8988T (cell line): ENCODE measurements at regions not wholly inside any gene's neighbourhood (a gene's known extent, or its start where the extent isn't known, plus 50 kb on each side); places are given as distances from the start of the nearest gene placed in this dataset.
"Not testable (repeated sequence)": the region's sequence is repeated elsewhere in the genome, so short reads cannot be mapped to it uniquely, and the experiment has no call there.

ENCODE experiments used
- DNase-seq: peaks from one replicate; pipeline ENCODE4 v3.0.0; 2011

DNA sequence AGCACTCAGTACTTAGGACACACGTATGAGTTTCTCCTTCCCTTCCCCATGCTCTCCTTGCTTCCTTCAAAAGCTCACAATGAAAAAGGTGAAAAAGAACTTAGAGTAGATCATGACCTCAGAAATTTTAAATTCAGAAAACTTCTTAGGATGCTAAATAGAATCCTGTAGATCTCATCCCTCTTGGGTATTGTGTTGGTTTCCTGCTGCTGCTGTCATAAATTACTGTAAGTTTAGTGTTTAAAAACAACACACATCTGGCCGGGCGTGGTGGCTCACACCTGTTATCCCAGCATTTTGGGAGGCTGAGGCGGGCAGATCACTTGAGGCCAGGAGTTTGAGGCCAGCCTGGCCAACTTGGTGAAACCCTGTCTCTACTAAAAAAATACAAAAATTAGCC lies 106.9 kb downstream of the SOCS6 start:
- DNase-seq = not testable (repeated sequence)

DNA sequence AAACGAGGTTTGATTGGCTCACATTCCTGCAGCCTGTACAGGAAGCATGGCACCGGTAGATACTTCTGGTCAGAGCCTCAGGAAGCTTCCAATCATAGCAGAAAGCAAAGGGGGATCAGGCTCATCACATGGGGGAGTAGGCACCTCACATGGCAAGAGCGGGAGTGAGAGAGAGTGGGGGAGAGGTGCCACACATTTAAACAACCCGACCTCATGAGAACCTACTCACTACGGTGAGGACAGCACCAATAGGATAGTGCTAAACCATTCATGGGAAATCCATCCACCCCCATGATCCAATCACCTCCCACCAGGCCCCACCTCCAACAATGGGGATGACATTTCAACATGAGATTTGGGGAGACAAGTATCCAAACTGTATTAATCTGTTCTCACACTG lies 105.8 kb downstream of the SOCS6 start:
- DNase-seq = no peak

GRCh38 chr18:70390371-70391090 lies 101.7 kb downstream of the SOCS6 start:
- no peak for DNase-seq

DNA sequence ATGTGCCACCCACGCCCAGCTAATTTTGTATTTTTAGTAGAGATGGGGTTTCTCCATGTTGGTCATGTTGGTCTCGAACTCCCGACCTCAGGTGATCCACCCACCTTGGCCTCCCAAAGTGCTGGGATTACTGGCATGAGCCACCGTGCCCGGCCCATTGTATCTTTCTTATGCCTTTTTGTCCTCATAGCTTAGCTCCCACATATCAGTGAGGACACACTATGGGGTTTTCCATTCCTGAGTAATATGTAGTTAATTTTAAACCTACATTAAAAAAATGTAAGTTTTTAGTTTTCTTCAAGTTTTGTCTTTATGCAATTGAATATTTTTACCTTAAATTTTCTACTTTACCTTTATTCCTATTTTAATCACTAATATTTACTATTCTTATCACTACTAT lies 100.2 kb downstream of the SOCS6 start:
- DNase-seq = not testable (repeated sequence)

DNA sequence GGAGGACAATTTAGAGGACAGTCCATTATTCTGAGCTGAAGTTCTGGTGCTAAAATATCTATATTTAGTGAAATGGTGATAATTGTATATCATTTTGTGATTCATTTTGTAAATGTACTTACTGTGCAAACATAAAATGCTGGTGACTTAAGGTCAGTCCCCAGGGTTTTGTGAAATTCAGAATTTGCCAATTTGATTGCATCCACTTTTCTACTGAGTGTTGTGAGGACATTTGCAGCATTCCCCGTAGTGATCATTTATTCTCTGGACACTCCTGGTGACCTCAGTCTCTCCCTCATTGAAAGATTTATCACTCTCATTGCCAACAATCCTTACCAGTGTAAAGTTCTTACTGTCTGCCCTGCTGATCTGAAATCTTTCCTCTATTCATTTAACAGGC lies 98.2 kb downstream of the SOCS6 start:
- no peak for DNase-seq

GRCh38 chr18:70386582-70386981 lies 97.7 kb downstream of the SOCS6 start:
- no peak for DNase-seq

DNA sequence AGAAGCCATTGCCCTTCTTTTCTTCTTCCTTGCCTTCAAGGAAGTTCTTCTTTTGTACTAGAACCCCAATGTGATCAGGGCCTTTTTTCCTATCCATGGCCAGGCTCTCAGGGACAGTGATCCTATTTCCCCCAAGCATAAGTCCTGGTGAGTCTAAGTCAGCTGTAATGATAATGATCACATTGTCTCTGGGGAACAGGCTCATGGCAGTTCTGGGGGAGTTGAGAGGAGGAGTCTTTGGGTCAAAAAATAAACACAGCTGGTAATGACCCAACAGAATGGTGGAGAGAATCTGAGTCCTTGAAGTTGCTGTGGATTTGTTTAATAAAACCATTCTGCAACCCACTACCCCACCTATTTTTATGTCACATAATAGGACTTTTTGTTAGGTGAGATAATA lies 96.6 kb downstream of the SOCS6 start:
- DNase-seq = no peak

GRCh38 chr18:70384181-70384790 lies 95.4 kb downstream of the SOCS6 start:
- no peak for DNase-seq

GRCh38 chr18:70382992-70383717 lies 94.3 kb downstream of the SOCS6 start:
- no peak for DNase-seq

- DNase-seq = no peak
Measured at GRCh38 chr18:70382017-70382416, 93.2 kb downstream of the SOCS6 start.

- no peak for DNase-seq
Measured at GRCh38 chr18:70380915-70381896, 92.4 kb downstream of the SOCS6 start.
